Erythroblast (primary cell): ENCODE measurements at regions not wholly inside any gene's neighbourhood (a gene's known extent, or its start where the extent isn't known, plus 50 kb on each side); places are given as distances from the start of the nearest gene placed in this dataset.

Source experiments
- DNase-seq, 2 experiments: peaks; one replicate each; lab custom pipeline; 2025; lab: John Stamatoyannopoulos, UW
- GATA1 ChIP-seq: IDR thresholded peaks from 2 replicates; pipeline ENCODE4 v1.6.1; 2011; ENCODE audit warnings: low read depth, mild to moderate bottlenecking, control low read depth, low read length, moderate library complexity
- POLR2A ChIP-seq: IDR thresholded peaks from 2 replicates; pipeline ENCODE4 v1.6.1; 2011; ENCODE audit warnings: mild to moderate bottlenecking, low read length

DNA sequence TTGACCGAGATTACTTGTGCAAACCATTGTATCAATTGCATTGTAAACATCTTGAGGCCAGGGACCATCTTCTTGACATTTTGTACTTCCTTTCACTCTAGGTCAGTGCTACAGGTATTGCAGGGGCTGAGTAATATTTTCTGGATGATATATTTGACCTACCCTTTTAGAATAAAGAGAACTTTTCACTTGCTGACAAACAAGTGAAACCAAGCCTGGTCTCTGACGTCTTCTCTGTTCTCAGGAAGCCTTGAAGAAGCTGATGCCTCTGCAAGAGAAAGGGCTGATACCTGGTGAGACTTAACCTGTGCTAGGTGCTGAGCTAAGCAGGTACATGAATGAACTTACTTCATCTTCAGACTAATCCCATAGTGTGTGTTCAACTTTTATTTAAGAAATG is 60.5 kb upstream of the GGTLC1 start:
- no peak for DNase-seq
- no peak for TF ChIP-seq GATA1
- no peak for TF ChIP-seq POLR2A

DNA sequence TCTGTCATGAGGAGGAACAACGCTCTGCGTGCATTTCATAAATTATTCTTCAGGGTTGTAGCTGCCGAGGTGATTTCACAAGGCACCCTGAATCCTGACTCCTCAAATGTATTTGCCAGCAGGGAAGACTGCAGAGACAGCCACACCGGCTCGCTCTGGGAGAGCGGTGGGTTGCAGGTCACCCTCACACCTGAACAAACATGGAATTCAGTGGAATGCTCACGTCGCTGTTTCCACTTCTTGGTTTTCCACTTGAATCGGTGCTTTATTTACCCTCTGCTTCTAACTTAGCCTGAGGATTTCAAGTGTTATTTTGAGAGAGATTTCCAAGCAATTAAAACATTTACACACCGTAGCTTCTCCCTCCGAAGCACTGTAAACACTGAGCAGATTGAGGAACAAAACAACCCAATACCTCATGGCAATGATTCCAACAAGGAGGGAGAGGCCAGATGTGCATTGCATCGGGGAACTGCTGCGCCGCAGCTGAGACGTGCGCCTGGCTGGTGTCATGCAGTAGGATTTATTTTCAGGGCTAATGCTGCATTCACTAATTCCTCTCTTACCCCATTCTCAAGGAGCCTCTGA is 59.5 kb upstream of the GGTLC1 start:
- TF ChIP-seq POLR2A = no peak
- no peak for TF ChIP-seq GATA1
- DNase-seq = no peak

DNA sequence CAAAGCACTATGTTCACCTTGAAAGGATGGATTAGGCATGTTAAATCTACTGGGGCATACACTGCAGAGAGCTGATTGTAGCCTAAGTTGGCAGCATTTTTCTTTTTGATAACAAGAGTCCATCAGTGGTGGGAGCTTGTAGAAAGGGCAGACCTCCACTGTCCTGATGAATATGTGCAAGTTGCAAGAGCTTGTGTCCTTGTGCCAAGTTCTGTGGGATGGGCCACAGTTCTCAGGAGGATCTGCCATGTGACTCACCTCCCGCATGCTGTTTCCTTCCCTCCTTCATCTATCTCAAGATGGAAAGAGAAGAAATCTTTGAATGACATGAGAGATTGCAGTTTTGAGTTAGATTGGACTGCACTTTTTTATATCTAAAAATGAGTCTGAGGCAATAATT is 58.3 kb upstream of the GGTLC1 start:
- no peak for TF ChIP-seq GATA1
- TF ChIP-seq POLR2A = no peak
- no peak for DNase-seq

DNA sequence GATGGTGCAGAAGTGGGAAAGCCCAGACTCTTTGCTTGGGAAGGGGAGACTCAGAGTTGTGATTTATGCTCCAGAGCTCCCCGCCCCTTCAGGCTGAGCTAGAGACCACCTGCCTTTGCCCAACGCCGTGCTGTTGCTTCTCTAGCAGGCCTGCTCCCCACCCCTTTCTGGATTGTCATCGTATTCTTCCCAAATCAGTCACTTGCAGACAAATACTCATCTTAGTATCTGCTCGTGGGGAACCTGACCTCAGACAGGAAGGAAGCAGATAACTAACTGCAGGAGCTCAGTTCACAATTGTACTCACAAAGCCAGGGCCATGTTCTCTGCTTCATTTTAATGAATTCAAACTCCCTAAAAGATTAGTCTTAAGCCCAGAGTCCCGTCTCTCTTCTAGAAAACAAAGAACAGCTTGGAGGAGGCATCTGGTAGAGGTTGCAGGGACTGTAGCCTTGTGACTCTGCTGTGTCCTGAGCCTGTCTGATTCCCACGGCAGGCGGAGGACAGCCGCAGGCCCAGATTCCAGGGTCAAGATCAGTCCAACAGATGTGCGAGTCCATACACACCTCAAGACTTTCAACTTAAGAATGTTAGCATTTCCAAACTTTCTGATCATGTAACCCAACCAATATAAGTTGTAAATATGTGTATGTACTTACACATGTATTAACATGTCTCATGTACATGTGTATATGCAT is 57.2 kb upstream of the GGTLC1 start:
- no peak for DNase-seq
- no peak for TF ChIP-seq GATA1
- no peak for TF ChIP-seq POLR2A

DNA sequence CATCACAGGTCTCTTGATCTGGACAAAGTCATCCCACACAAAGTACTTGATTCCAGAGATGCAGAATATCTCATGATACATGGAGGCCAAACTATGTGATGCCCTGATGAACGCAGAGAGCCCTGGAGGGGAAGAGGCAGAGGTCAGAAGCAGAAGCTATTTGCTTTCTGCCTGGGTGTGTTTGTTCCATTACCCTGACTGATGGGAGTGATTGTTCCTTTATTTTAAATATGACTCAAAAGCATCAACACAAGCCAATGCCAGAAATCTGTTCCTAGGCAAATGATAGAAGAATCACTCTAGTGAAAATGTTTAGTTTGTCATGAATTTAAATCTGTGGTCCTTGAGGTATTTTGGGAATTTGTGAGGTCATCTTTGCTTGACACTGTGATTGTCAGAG is 54.7 kb upstream of the GGTLC1 start:
- DNase-seq = no peak
- TF ChIP-seq GATA1 = no peak

DNA sequence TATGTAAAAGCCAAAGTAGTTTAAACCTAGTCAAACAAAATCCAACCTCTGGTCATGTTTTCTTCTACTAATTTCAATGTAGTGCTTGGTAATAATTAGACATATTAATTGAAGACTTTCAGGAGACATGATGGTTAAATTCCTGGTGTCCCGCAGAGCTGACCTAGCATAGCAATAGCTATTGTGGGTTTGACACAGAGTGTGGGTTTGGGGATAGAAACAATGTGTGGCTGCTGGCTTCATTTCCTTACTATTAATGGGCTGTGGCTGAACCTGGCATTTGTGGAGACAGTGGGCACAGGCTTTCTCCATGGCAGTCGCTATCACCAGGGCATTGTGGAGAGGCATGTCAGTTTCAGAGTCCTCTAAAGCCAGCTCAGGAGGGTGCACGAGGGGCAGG is 54.1 kb upstream of the GGTLC1 start:
- TF ChIP-seq GATA1 (no peak), POLR2A (no peak)
- no peak for DNase-seq

DNA sequence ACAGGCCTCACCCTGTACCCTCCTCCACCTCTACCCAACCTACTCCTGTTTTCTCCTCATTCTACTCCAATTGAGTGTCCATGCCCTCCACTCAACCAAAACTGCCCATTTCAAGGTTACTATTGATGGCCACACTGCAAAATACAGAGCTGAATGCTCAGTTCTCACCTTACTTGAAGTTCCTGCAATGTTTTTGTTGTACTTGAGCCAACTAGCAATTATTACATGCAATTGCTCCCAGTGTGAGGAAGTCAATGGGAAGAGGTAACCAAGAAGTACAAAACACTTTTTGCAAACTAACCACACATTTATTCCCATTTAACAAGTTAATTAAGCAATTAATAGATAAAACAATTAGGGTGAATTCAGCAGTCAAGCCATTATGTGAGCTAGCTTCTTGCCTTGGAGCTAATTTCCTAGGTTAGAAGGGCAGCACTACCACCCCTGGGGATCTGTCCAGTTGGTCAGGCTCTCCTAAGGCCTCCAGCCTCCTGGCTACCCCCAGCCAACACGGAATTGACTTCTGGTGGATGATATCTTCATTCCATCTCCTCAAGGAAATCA is 52.4 kb upstream of the GGTLC1 start:
- DNase-seq = no peak
- no peak for TF ChIP-seq GATA1
- TF ChIP-seq POLR2A = no peak

DNA sequence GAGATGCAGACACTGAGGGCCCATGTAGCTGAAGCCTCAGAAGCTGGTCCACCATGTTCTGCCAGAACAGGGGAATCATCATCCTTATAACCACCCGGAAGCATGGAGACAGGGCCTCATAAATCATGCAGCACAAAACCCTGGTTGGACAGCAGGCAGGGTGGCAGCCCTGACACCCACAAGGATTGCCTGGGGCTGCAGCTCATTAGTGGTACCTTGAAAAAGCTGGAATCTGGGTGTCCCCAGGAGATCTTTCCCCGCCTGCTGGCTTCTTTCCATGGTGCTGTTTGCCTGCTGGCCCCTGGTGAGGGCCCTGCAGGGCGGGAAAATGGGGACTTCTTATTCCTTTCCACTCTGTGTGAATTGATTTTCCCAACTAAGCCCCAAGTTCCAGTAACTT is 50.6 kb upstream of the GGTLC1 start:
- no peak for DNase-seq
- TF ChIP-seq POLR2A (no peak), GATA1 (no peak)
